ENCODE measurements at regions not wholly inside any gene's neighbourhood (a gene's known extent, or its start where the extent isn't known, plus 50 kb on each side); places are given as distances from the start of the nearest gene placed in this dataset.
"Not testable (repeated sequence)": the region's sequence is repeated elsewhere in the genome, so short reads cannot be mapped to it uniquely, and the experiment has no call there.

- Histone ChIP-seq H3K27me3 (ENCODE audit: control insufficient read depth in 4 of 4, insufficient read depth in 4 of 4, low read length in 3 of 4) (peaks cover 0 to 3% (median 0%) of the 10 kb centered on the region in 4 donors), H3K27ac (ENCODE audit: low read depth in 1 of 2, low read length in 2 of 2) (no peak overlapping the region), H3K9ac (ENCODE audit: low read depth in 1 of 2, low read length in 2 of 2) (no peak overlapping the region), H3K4me1 (ENCODE audit: control insufficient read depth in 4 of 4, insufficient read depth in 4 of 4, low read length in 3 of 4) (no peaks in the 10 kb centered on the region), H3K36me3 (ENCODE audit: control insufficient read depth in 4 of 4, insufficient read depth in 3 of 4, low read depth in 1 of 4, low read length in 3 of 4) (no peaks in the 10 kb centered on the region), H3K4me3 (ENCODE audit: low read depth in 1 of 3, low read length in 3 of 3) (no peak overlapping the region), H3K9me3 (ENCODE audit: control insufficient read depth in 4 of 4, low read length in 3 of 4) (no peaks in the 10 kb centered on the region)
- DNase-seq (ENCODE audit: low spot score): no peak
- TF ChIP-seq TAF1 (conservative IDR thresholded peaks at IDR 0.05) (no peak), MAX (IDR thresholded peaks at IDR 0.05) (no peak), SP1 (IDR thresholded peaks at IDR 0.05) (no peak), JUND (IDR thresholded peaks at IDR 0.05) (no peak), HNF4G (IDR thresholded peaks at IDR 0.05) (no peak), CTCF (IDR thresholded peaks at IDR 0.05; ENCODE audit: low read depth, low read length, missing input control) (no peak), RXRA (IDR thresholded peaks at IDR 0.05) (no peak), RAD21 (IDR thresholded peaks at IDR 0.05) (no peak), FOXA2 (IDR thresholded peaks at IDR 0.05) (no peak), FOXA1 (IDR thresholded peaks at IDR 0.05) (no peak)
- TF ChIP-seq, protein P1, sequence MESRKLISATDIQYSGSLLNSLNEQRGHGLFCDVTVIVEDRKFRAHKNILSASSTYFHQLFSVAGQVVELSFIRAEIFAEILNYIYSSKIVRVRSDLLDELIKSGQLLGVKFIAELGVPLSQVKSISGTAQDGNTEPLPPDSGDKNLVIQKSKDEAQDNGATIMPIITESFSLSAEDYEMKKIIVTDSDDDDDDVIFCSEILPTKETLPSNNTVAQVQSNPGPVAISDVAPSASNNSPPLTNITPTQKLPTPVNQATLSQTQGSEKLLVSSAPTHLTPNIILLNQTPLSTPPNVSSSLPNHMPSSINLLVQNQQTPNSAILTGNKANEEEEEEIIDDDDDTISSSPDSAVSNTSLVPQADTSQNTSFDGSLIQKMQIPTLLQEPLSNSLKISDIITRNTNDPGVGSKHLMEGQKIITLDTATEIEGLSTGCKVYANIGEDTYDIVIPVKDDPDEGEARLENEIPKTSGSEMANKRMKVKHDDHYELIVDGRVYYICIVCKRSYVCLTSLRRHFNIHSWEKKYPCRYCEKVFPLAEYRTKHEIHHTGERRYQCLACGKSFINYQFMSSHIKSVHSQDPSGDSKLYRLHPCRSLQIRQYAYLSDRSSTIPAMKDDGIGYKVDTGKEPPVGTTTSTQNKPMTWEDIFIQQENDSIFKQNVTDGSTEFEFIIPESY (IDR thresholded peaks at IDR 0.05): no peak
- TF ChIP-seq, protein P2, sequence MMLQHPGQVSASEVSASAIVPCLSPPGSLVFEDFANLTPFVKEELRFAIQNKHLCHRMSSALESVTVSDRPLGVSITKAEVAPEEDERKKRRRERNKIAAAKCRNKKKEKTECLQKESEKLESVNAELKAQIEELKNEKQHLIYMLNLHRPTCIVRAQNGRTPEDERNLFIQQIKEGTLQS (IDR thresholded peaks at IDR 0.05): no peak
- TF ChIP-seq, protein P3, sequence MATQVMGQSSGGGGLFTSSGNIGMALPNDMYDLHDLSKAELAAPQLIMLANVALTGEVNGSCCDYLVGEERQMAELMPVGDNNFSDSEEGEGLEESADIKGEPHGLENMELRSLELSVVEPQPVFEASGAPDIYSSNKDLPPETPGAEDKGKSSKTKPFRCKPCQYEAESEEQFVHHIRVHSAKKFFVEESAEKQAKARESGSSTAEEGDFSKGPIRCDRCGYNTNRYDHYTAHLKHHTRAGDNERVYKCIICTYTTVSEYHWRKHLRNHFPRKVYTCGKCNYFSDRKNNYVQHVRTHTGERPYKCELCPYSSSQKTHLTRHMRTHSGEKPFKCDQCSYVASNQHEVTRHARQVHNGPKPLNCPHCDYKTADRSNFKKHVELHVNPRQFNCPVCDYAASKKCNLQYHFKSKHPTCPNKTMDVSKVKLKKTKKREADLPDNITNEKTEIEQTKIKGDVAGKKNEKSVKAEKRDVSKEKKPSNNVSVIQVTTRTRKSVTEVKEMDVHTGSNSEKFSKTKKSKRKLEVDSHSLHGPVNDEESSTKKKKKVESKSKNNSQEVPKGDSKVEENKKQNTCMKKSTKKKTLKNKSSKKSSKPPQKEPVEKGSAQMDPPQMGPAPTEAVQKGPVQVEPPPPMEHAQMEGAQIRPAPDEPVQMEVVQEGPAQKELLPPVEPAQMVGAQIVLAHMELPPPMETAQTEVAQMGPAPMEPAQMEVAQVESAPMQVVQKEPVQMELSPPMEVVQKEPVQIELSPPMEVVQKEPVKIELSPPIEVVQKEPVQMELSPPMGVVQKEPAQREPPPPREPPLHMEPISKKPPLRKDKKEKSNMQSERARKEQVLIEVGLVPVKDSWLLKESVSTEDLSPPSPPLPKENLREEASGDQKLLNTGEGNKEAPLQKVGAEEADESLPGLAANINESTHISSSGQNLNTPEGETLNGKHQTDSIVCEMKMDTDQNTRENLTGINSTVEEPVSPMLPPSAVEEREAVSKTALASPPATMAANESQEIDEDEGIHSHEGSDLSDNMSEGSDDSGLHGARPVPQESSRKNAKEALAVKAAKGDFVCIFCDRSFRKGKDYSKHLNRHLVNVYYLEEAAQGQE (IDR thresholded peaks at IDR 0.05): no peak
- WGBS: 31% methylated on average over 8 of the region's 8 CpGs
Measured at GRCh38 chr11:116033931-116034553, 529.8 kb upstream of the CADM1 start.

DNA sequence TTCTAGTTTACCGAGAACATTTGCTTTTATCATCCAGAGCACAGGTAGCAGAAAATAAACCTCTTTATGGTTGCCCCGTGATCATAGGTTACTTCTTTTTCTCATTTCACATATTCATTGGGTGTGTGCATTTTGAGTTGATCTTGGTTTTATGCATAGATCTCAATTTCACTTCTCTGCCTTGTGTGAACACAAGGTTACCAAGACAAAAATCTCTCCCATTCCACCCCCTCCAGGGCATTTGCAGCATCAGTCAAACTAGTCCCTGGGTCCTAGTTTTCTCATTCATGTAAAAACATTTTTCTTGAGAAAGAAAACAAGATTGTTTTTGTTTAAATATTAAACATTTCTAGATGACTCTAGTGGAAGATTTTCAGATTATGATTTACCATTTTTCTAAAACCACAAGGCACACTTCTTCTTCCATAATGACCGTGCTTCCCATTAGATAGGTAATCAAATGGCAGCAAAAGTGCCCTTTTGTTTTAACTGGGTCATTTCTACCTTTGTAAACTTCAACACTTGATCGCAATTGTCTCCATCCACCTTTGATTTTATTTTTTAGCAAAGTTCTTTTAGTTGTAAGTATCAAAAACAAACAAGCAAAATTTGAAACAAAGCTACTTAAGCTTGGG, 526.6 kb upstream of the CADM1 start:
- no peaks in the 10 kb centered on the region for H3K36me3 ChIP-seq (ENCODE audit: control insufficient read depth in 4 of 4, insufficient read depth in 3 of 4, low read depth in 1 of 4, low read length in 3 of 4)
- TF ChIP-seq, protein P3 (IDR thresholded peaks at IDR 0.05): no peak
- TF ChIP-seq SP1 (IDR thresholded peaks at IDR 0.05): no peak
- no peak overlapping the region for H3K27ac ChIP-seq (ENCODE audit: low read depth in 1 of 2, low read length in 2 of 2)
- no peak for DNase-seq (ENCODE audit: low spot score)
- H3K9me3 ChIP-seq (ENCODE audit: control insufficient read depth in 4 of 4, low read length in 3 of 4): no peaks in the 10 kb centered on the region
- 78% methylated on average over 4 of the region's 4 CpGs for WGBS
- H3K4me1 ChIP-seq (ENCODE audit: control insufficient read depth in 4 of 4, insufficient read depth in 4 of 4, low read length in 3 of 4): no peaks in the 10 kb centered on the region
- no peak overlapping the region for H3K4me3 ChIP-seq (ENCODE audit: low read depth in 1 of 3, low read length in 3 of 3)
- H3K27me3 ChIP-seq (ENCODE audit: control insufficient read depth in 4 of 4, insufficient read depth in 4 of 4, low read length in 3 of 4): peaks cover 0 to 3% (median 0%) of the 10 kb centered on the region in 4 donors
- H3K9ac ChIP-seq (ENCODE audit: low read depth in 1 of 2, low read length in 2 of 2): no peak overlapping the region

DNA sequence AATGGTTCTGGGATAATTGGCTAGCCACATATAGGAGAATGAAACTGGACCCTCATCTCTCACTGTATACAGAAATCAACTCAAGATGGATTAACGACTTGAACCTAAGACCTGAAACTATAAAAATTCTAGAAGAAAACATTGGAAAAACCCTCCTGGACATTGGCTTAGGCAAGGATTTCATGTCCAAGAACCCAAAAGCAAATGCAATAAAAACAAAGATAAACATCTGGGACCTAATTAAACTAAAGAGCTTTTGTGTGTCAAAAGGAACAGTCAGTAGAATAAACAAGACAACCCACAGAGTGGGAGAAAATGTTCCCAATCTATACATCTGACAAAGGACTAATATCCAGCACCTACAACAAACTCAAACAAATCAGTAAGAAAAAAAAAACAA, 524.3 kb upstream of the CADM1 start:
- H3K4me3 ChIP-seq (ENCODE audit: low read depth in 1 of 3, low read length in 3 of 3); H3K27ac ChIP-seq (ENCODE audit: low read depth in 1 of 2, low read length in 2 of 2); H3K36me3 ChIP-seq (ENCODE audit: control insufficient read depth in 4 of 4, insufficient read depth in 3 of 4, low read depth in 1 of 4, low read length in 3 of 4); H3K4me1 ChIP-seq (ENCODE audit: control insufficient read depth in 4 of 4, insufficient read depth in 4 of 4, low read length in 3 of 4); DNase-seq (ENCODE audit: low spot score); H3K9ac ChIP-seq (ENCODE audit: low read depth in 1 of 2, low read length in 2 of 2); H3K9me3 ChIP-seq (ENCODE audit: control insufficient read depth in 4 of 4, low read length in 3 of 4); H3K27me3 ChIP-seq (ENCODE audit: control insufficient read depth in 4 of 4, insufficient read depth in 4 of 4, low read length in 3 of 4): not testable (repeated sequence)
- 60% methylated on average over 1 of the region's 1 CpG for WGBS
